MG63 (cell line): ENCODE measurements at regions not wholly inside any gene's neighbourhood (a gene's known extent, or its start where the extent isn't known, plus 50 kb on each side); places are given as distances from the start of the nearest gene placed in this dataset.

Experiments
- DNase-seq: peaks from one replicate; pipeline ENCODE4 v3.0.0-alpha.2; 2020
- H3K27me3 ChIP-seq: fragments of 250-450 bp; sonication (Bioruptor Pico); 2 replicates; pipeline ENCODE4 v1.5.1; 2020; ENCODE audit warnings: mild to moderate bottlenecking, moderate library complexity
- H3K36me3 ChIP-seq: fragments of 250-450 bp; sonication (Bioruptor Pico); 2 replicates; pipeline ENCODE4 v1.5.1; 2020; ENCODE audit warnings: mild to moderate bottlenecking, moderate library complexity
- H3K4me3 ChIP-seq: fragments of 250-450 bp; sonication (Bioruptor Pico); 2 replicates; pipeline ENCODE4 v1.5.1; 2020; ENCODE audit warnings: mild to moderate bottlenecking, moderate library complexity
- H3K9me3 ChIP-seq: fragments of 250-450 bp; sonication (Bioruptor Pico); 2 replicates; pipeline ENCODE4 v1.5.1; 2020; ENCODE audit warnings: mild to moderate bottlenecking, moderate library complexity

DNA sequence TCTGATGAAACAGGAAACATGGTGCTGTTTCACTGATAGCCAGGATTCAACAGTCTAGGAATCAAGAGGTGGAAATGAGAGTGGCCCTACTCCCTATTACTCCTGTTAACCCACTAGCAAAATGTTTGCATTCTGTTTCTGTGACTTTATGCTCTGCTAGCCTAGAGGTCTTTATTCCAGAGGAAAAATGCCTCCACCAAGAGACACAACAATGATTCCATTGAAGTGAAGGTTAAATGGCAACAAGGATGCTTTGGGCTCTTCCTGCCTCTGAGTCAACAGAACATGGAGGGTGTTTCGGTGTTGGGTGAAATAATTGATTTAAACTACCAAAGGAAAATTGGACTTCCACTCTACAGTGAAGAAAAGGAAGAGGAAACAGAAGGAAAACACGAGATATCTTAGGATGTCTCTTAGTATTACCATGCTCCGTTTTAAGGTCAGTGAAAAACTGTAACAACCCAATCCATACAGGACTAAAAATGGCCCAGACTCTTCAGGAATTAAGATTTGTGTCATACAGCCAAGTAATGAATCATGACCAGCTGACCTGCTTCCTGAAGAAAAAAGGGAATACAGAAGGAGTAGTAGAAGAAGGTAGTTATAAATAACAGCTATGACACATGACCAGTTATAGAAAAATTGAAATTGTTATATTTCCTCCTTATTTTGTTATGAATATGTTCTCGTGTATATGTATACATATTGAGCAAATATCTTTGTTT, 1237.8 kb downstream of the NCAM2 start:
- no peaks in the 10 kb centered on the region for H3K36me3 ChIP-seq

DNA sequence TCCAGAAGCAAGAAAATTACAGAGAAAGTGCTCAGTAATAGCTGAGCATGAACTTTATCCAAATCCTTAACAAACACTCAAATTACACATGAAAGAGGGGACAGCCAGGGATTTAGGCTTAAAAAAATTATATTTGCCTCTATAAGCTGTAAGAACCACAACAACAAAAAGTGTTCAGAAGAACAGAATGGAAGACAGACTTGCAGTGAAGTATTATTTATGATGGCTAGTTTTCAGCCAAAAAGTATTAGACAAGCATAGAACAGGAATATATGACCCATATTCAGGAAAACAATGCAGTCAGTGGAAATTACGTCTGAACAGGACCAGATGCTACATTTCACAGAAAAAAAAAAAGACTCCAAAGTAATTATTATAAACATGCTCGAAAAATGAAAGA, 1246.3 kb downstream of the NCAM2 start:
- H3K4me3 ChIP-seq: no peak overlapping the region
- no peaks in the 10 kb centered on the region for H3K27me3 ChIP-seq
- DNase-seq: no peak
- H3K9me3 ChIP-seq: no peaks in the 10 kb centered on the region
- H3K36me3 ChIP-seq: no peaks in the 10 kb centered on the region

More for the DNA sequence above, 1237.8 kb downstream of the NCAM2 start:
- Histone ChIP-seq H3K27me3 (no peaks in the 10 kb centered on the region), H3K9me3 (no peaks in the 10 kb centered on the region), H3K4me3 (no peak overlapping the region)
- DNase-seq: no peak

DNA sequence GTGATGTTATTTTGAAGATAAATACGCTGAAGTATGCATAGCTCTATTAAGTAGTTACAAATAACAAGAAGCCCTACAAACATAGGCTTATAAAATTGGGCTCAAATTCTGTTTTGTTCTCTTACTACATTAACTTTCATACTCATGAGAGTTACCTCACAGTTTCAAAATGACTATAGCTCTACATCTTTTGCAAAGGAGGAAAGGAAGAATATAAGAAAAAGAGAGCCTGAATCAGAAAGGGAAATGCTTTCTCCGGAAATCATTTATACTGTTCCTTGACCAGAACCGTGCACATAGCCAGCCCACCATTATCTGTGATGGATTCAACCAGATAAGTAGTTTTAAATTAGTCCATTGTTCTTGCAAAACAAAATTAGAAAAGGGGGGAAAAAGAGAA, 1252.1 kb downstream of the NCAM2 start:
- no peak overlapping the region for H3K4me3 ChIP-seq
- no peaks in the 10 kb centered on the region for H3K36me3 ChIP-seq
- H3K27me3 ChIP-seq: no peaks in the 10 kb centered on the region
- no peaks in the 10 kb centered on the region for H3K9me3 ChIP-seq
- no peak for DNase-seq

DNA sequence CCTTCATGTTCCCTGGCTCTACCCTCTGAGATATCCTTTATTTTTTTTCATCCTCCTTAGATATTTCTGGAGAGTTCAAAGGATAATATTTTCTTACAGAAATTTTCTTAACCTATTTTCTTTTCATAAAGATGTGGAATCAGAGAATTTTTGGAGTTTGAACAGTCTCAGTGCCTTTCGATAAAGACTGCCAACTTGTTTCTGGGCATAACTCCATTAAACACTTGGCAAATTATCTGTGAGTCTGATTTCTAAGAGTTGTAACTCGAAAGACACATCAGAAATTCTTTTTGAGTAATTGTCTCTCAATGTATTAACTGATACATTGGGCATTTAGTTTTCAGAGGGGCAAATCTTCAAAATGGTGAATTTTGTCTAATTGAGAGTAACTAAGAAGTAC, 1255.6 kb downstream of the NCAM2 start:
- Histone ChIP-seq H3K9me3 (no peaks in the 10 kb centered on the region), H3K4me3 (no peak overlapping the region), H3K36me3 (no peaks in the 10 kb centered on the region), H3K27me3 (no peaks in the 10 kb centered on the region)
- no peak for DNase-seq

DNA sequence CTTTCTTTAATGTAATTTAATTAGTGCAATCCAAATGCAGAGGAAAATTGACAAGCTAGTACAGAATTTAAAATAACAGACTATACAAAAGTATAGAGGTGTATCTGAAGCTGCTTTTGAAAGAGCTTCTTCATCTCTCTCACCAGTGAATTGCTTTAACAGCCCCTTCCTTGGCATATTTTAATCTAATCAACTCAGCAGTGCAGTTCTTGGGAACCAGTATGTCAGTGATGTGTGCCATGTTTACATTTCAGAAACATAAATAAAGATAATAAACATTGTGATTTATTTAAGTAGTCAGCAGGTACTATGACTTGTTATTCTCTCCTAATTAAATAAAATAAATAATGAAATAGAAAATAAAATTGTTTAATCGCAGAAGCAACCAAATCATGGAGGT, 1260.6 kb downstream of the NCAM2 start:
- Histone ChIP-seq H3K36me3 (no peaks in the 10 kb centered on the region), H3K4me3 (no peak overlapping the region), H3K9me3 (no peaks in the 10 kb centered on the region; the same call in 1 of the 2 replicates), H3K27me3 (no peaks in the 10 kb centered on the region)
- DNase-seq: no peak

DNA sequence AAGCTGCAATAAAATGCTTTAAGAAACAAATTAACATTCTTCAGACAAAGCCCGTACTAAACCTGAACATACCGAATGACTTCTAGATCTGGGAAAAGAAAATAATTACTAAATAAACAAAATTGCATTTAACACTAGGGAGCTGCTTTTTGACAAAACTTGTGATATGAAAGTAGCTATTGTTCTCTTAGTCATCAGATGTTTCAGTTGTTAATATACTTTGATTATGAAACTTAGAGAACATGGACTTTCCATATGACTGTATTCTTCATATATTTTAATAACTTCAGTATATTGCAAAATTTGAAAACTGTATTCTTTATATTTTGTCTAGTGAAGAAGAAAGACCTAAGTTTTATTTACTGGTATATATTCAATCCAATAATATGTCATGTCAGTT, 1262.1 kb downstream of the NCAM2 start:
- Histone ChIP-seq H3K27me3 (no peaks in the 10 kb centered on the region), H3K36me3 (no peaks in the 10 kb centered on the region), H3K4me3 (no peak overlapping the region), H3K9me3 (no peaks in the 10 kb centered on the region; the same call in 1 of the 2 replicates)
- no peak for DNase-seq

DNA sequence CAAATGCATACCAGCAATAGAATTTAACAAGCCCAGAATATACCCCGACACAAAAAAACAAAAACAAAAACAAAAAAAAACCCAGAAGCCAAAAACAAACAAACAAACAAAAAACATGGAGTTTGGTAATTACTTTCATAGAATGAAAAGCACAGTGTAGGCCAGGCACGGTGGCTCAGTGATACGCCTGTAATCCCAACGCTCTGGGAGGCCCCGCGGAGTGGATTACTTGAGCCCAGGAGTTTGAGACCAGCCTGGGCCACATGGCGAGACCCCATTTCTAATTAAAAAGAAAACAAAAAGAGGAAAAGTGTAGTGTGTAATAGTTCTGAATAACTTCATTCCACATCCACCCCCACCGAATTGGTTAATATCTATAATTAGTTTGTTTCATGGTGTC, 1265.7 kb downstream of the NCAM2 start:
- Histone ChIP-seq H3K4me3 (no peak overlapping the region), H3K27me3 (no peaks in the 10 kb centered on the region), H3K36me3 (no peaks in the 10 kb centered on the region), H3K9me3 (no peaks in the 10 kb centered on the region; the same call in 1 of the 2 replicates)
- no peak for DNase-seq

DNA sequence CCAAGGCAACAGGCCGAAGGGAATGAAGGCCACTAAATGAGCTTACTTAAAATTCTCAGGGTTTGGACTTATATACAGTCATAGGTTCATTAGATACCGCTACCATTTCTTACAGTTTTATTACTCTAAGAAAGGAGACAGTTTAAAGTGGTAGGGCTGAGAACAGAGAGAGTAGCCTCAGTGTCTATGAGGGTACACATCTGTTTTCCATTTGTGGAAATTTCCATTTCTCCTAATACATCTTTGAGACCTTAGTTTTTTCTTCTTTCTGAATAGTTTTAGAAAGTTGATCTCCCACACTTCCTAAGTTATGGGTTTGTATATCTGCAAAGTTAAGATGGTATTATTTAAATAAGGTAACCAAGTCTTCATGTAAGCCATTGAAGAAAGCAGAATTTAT, 1279.1 kb downstream of the NCAM2 start:
- Histone ChIP-seq H3K36me3 (no peaks in the 10 kb centered on the region), H3K27me3 (no peaks in the 10 kb centered on the region), H3K4me3 (no peak overlapping the region), H3K9me3 (no peaks in the 10 kb centered on the region)
- no peak for DNase-seq

DNA sequence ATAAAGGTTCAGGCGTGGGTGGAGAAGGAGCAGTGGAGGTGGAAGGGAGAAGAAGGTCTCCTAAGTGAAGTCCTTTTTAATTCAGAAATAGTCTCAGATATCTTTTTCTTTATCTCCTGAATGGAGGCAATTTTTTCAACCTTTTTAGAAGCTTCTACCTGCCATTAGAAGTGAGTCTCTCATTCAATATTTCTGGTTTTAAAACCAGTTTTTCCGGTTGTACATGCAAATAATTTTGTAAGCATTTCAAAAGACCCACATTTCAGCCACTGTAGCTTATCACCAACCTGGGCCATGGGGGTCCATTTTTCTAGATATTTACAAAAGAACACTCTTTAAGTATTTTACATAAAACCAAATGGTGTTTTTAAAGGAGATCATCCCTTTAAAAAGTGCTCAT, 1280.2 kb downstream of the NCAM2 start:
- no peak for DNase-seq

DNA sequence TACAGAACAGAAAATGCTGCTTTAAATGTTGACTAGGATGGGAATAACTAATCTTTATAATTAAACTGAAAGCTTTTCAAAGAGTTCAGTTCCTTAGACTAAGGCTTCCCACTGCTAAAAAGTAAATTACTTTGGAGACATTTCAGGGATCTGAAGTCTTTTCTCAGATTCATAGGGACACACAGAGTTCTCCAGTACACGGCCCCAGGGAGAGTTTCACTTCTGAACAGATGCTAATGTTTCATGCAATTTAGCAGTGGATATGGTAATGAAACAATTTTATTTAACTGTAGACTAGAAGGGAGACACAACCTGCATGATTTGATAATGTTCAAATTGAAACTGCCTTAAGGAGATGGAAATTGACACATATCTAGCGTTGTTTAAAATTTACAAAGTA, 1282.6 kb downstream of the NCAM2 start:
- H3K9me3 ChIP-seq: no peaks in the 10 kb centered on the region
- no peaks in the 10 kb centered on the region for H3K27me3 ChIP-seq
- DNase-seq: no peak
- H3K36me3 ChIP-seq: no peaks in the 10 kb centered on the region
- H3K4me3 ChIP-seq: no peak overlapping the region

More for the DNA sequence above, 1280.2 kb downstream of the NCAM2 start:
- Histone ChIP-seq H3K36me3 (no peaks in the 10 kb centered on the region), H3K4me3 (no peak overlapping the region), H3K9me3 (no peaks in the 10 kb centered on the region), H3K27me3 (no peaks in the 10 kb centered on the region)

DNA sequence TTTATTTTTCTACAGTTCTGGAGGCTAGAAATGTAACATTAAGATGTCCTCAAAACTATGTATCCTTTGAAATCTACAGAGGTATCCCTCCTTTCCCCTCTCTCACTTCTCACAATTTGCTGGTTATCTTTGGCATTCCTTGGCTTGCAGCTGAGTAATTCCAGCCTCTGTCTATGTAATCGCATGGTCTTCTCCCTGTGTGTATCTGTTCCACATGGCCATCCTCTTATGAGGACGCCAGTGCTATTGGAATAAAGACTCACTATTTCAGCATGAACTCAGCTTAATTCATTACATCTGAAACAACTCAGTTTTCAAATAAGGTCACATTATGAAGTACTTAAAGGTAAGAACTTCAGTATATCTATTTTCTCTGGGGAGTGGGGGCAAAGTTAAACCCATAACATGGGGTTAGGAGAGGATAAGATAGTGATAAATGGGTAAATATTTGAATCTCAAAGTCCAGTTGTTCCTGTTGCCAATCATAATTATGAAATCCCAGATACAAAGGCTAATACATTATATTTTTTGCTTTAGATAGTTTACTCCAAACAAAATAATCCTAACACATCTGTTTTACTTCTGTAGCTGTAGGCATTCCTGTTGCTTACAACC, 1290.8 kb downstream of the NCAM2 start:
- Histone ChIP-seq H3K4me3 (no peak overlapping the region), H3K9me3 (no peaks in the 10 kb centered on the region), H3K27me3 (no peaks in the 10 kb centered on the region), H3K36me3 (no peaks in the 10 kb centered on the region)
- no peak for DNase-seq

DNA sequence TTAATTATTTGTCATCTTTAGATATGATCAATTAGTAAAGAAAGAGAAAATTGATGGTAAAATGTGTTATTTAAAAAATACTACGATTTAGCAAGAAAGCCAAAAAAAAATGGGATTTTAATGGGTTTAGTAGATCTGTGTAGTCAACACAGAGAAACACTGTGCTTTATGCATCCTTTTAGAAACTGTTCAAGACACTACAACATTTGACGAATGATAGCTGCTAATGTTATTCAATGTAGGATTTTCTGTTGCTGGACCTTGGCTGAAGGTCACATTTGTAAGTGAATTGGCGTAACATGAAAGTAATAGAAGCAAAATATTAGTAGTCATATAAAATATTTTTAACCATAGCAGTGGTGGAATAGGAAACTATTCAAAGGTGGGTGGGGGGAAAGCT, 1293.9 kb downstream of the NCAM2 start:
- no peak for DNase-seq
- Histone ChIP-seq H3K4me3 (no peak overlapping the region), H3K27me3 (no peaks in the 10 kb centered on the region), H3K36me3 (no peaks in the 10 kb centered on the region), H3K9me3 (no peaks in the 10 kb centered on the region)

DNA sequence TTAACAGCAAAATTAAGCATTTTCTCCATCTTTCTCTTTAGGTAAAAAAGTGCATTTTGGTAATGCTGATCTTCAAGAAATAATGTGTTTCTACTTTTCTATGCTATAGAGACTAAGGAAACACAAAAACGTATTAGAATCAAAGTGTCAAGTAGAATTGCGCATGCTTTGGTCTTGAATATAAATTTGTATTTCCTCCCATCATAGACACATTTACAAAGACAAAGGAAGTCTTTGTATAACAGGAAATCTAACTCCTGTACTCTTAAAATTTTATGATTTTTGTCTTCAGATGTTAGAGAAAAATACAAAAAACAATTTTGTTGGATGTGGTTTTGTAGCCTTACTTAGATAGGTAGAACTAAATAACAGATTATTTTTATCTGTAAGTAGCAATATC, 1299.4 kb downstream of the NCAM2 start:
- Histone ChIP-seq H3K9me3 (0 out of 2 replicates have a peak, but pooled peaks cover 4% of the 10 kb centered on the region), H3K4me3 (no peak overlapping the region), H3K27me3 (no peaks in the 10 kb centered on the region), H3K36me3 (no peaks in the 10 kb centered on the region)
- no peak for DNase-seq

DNA sequence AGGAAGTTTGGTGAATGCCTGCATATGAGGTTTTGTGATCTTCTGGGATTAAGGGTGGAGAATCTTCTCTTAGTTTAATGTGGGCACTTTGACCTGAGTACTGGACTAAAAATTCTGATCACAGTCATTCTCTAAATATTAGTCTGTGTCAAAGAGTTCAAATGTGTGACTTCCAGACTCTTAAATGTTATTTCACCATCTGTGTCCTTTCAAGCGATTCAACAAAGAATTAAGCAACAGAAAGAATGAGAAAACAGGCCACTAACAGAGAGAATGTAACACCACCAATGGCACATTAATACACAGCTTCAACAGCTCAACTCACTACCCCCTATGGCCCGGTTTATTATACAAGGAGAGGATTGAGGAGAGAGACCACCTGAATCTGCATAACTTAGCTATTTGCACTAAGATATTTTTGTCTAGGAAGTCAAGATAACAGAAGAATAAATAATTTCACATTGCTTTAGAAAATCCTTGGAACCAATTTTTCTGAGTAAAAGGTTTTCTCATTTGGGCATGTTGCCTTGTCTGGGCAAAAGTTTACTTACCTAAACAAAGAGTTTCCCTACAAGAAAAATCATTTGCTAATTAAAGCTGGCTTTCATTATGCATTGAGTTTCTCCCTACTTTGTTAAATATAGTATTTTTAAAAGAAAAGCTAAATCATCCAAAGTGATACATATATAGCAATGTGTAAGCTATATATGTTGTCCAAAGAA, 1313.7 kb downstream of the NCAM2 start:
- Histone ChIP-seq H3K36me3 (no peaks in the 10 kb centered on the region), H3K27me3 (no peaks in the 10 kb centered on the region), H3K9me3 (no peaks in the 10 kb centered on the region; the same call in 1 of the 2 replicates), H3K4me3 (no peak overlapping the region)
- DNase-seq: no peak

DNA sequence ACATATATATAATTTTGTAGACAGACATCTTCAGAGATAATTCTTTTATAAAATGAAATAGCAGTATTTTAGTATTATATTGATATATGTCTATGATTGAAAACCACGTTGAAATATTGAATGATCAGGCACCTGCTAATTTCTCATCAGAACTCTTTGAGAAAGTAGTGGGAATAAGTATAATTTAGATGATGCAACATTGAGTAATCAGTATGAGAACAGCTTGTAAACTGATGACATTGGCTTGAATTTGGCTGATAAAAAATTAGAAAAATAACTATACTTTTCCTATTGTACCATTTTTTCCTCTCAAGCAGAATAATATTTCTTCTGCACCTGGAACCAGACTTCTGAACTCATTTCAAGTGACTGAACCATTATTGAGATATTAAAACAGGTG, 1316.8 kb downstream of the NCAM2 start:
- Histone ChIP-seq H3K36me3 (no peaks in the 10 kb centered on the region), H3K27me3 (no peaks in the 10 kb centered on the region), H3K9me3 (no peaks in the 10 kb centered on the region; the same call in 1 of the 2 replicates), H3K4me3 (no peak overlapping the region)
- DNase-seq: no peak

DNA sequence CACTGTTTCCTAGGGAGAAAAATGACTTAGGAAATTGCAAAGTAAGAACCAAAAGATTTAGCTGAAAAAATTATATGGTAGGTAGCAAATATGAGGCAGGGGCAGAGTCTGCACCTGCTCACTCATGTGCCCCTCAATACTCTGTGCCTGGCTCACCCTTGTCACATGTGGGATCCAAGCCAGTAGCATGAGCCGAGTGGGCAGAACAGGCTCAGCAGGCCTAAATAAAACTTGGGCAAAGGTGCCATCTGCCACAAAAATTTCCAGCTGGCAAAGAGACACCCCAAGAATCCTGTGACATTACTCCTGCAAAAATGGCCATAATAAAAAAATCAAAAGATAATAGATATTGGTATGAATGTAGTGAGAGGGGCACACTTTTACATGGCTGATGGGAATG, 1321.2 kb downstream of the NCAM2 start:
- no peaks in the 10 kb centered on the region for H3K36me3 ChIP-seq

DNA sequence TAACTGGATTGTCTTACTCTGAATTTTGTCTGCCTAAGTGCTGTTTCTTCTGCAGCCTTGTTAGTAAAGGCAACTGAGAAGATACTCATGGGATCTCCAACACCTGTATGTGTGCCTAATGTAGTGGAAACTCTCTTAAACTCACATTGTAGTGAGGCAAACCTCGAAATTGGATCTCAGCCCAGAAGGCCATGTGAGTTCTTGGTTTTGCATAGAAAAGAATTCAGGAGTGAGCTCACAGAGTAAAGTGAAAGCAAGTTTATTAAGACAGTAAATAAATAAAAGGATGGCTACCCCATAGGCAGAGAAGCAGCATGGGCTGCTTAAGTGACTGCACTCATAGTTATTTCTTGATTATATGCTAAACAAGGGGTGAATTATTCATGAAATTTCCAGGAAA, 1344.7 kb downstream of the NCAM2 start:
- peak; percentile 16 for DNase-seq
- Histone ChIP-seq H3K36me3 (no peaks in the 10 kb centered on the region), H3K9me3 (no peaks in the 10 kb centered on the region), H3K4me3 (no peak overlapping the region), H3K27me3 (no peaks in the 10 kb centered on the region)

More for the DNA sequence above, 1321.2 kb downstream of the NCAM2 start:
- no peak for DNase-seq
- Histone ChIP-seq H3K9me3 (no peaks in the 10 kb centered on the region; the same call in 1 of the 2 replicates), H3K27me3 (no peaks in the 10 kb centered on the region), H3K4me3 (no peak overlapping the region)
